ENCODE measurements at regions not wholly inside any gene's neighbourhood (a gene's known extent, or its start where the extent isn't known, plus 50 kb on each side); places are given as distances from the start of the nearest gene placed in this dataset.

DNA sequence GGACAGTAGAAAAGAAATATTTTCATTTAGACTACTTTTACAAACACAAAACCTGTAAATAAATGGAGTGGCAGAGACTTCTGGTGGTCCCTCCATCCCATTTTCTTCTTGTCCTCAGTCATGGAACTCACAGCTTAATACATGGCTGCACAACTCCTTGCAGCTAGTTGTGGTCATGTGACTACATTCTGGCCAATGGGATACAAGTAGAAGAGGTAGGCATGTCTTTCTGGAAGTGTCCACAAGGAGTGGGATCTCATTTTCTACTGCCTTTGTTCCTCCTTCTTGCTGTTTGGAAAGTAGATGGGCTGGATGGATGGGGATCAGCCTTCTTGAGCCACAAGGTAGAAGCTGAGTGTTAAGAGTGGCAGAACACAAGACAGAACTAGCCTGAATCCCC, 555.8 kb downstream of the SATB2 start:
- H3K4me3 ChIP-seq (ENCODE audit: low read depth, poor library complexity, severe bottlenecking) = no peak overlapping the region
- no peak for TF ChIP-seq POLR2A (IDR thresholded peaks at IDR 0.05)
- TF ChIP-seq, protein P1, sequence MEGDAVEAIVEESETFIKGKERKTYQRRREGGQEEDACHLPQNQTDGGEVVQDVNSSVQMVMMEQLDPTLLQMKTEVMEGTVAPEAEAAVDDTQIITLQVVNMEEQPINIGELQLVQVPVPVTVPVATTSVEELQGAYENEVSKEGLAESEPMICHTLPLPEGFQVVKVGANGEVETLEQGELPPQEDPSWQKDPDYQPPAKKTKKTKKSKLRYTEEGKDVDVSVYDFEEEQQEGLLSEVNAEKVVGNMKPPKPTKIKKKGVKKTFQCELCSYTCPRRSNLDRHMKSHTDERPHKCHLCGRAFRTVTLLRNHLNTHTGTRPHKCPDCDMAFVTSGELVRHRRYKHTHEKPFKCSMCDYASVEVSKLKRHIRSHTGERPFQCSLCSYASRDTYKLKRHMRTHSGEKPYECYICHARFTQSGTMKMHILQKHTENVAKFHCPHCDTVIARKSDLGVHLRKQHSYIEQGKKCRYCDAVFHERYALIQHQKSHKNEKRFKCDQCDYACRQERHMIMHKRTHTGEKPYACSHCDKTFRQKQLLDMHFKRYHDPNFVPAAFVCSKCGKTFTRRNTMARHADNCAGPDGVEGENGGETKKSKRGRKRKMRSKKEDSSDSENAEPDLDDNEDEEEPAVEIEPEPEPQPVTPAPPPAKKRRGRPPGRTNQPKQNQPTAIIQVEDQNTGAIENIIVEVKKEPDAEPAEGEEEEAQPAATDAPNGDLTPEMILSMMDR (IDR thresholded peaks at IDR 0.05) = no peak
- DNase-seq (ENCODE audit: low spot score in 2 of 2) = no peak
- intact Hi-C loops (cut with DNase I; ENCODE audit: low total_unique reads) = no loop called here

- no peak for TF ChIP-seq POLR2A (IDR thresholded peaks at IDR 0.05)
- TF ChIP-seq, protein P1 (IDR thresholded peaks at IDR 0.05) = no peak
- no peak for DNase-seq (ENCODE audit: low spot score in 2 of 2)
- intact Hi-C loops (cut with DNase I; ENCODE audit: low total_unique reads) = no loop called here
- H3K4me3 ChIP-seq (ENCODE audit: low read depth, poor library complexity, severe bottlenecking) = no peak overlapping the region
- 80 to 88% methylated on average over 3 of the region's 3 CpGs for WGBS, 2 donors
Measured at GRCh38 chr2:198900141-198900540, 557.6 kb downstream of the SATB2 start.

- DNase-seq (ENCODE audit: low spot score in 2 of 2) = no peak
- no peak for TF ChIP-seq POLR2A (IDR thresholded peaks at IDR 0.05)
- TF ChIP-seq, protein P1 (IDR thresholded peaks at IDR 0.05) = no peak
- no peak overlapping the region for H3K4me3 ChIP-seq (ENCODE audit: low read depth, poor library complexity, severe bottlenecking)
- intact Hi-C loops (cut with DNase I; ENCODE audit: low total_unique reads) = no loop called here
Measured at GRCh38 chr2:198890490-198890889, 567.2 kb downstream of the SATB2 start.

GRCh38 chr2:198883604-198884003, 574.1 kb downstream of the SATB2 start:
- 14 to 30% methylated on average over 2 of the region's 2 CpGs for WGBS, 2 donors
- DNase-seq (ENCODE audit: low spot score in 2 of 2) = no peak
- no peak overlapping the region for H3K4me3 ChIP-seq (ENCODE audit: low read depth, poor library complexity, severe bottlenecking)
- intact Hi-C loops (cut with DNase I; ENCODE audit: low total_unique reads) = no loop called here
- TF ChIP-seq POLR2A (IDR thresholded peaks at IDR 0.05) = no peak
- TF ChIP-seq, protein P1 (IDR thresholded peaks at IDR 0.05) = no peak

GRCh38 chr2:198880986-198881385, 576.8 kb downstream of the SATB2 start:
- intact Hi-C loops (cut with DNase I; ENCODE audit: low total_unique reads) = no loop called here
- no peak for DNase-seq (ENCODE audit: low spot score in 2 of 2)

GRCh38 chr2:198880421-198880820, 577.3 kb downstream of the SATB2 start:
- DNase-seq (ENCODE audit: low spot score in 2 of 2) = no peak
- H3K4me3 ChIP-seq (ENCODE audit: low read depth, poor library complexity, severe bottlenecking) = no peak overlapping the region
- intact Hi-C loops (cut with DNase I; ENCODE audit: low total_unique reads) = no loop called here
- no peak for TF ChIP-seq POLR2A (IDR thresholded peaks at IDR 0.05)
- TF ChIP-seq, protein P1 (IDR thresholded peaks at IDR 0.05) = no peak

More at GRCh38 chr2:198880986-198881385, 576.8 kb downstream of the SATB2 start:
- H3K4me3 ChIP-seq (ENCODE audit: low read depth, poor library complexity, severe bottlenecking) = no peak overlapping the region
- no peak for TF ChIP-seq POLR2A (IDR thresholded peaks at IDR 0.05)
- TF ChIP-seq, protein P1 (IDR thresholded peaks at IDR 0.05) = no peak
